Epithelial cell of proximal tubule (primary cell): ENCODE measurements at regions not wholly inside any gene's neighbourhood (a gene's known extent, or its start where the extent isn't known, plus 50 kb on each side); places are given as distances from the start of the nearest gene placed in this dataset.

Experiments used
- DNase-seq: peaks from one replicate; pipeline ENCODE4 v3.0.0-alpha.2; 2011; ENCODE audit warnings: low read depth
- H3K4me3 ChIP-seq: 2 replicates; pipeline ENCODE4 v1.5.1; 2011; ENCODE audit warnings: low read depth, mild to moderate bottlenecking, low read length
- TF ChIP-seq, protein P1 (sequence below): conservative IDR thresholded peaks from 2 replicates; pipeline ENCODE4 v1.5.1; 2012; ENCODE audit warnings: low read depth, mild to moderate bottlenecking, low read length

DNA sequence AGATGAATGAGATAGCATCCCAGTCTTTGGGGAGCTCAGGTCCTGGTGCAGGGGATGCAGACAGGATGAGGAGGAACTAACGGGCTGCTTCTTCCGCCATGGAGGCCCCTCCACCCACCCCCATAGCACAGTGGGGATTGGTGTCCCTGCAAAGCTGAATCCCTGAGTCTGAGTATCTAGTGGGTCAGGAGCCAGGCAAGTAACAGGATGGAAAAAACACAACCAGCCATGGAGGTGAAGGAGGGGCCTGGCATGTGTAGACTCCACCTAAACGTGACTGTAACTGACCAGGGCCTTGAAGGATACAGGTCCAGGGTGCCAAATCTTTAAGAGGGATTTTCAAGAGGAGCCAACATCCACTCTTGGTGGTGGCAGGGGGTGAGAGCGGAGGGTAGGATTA lies 327.8 kb upstream of the MSX2 start:
- TF ChIP-seq, protein P1, sequence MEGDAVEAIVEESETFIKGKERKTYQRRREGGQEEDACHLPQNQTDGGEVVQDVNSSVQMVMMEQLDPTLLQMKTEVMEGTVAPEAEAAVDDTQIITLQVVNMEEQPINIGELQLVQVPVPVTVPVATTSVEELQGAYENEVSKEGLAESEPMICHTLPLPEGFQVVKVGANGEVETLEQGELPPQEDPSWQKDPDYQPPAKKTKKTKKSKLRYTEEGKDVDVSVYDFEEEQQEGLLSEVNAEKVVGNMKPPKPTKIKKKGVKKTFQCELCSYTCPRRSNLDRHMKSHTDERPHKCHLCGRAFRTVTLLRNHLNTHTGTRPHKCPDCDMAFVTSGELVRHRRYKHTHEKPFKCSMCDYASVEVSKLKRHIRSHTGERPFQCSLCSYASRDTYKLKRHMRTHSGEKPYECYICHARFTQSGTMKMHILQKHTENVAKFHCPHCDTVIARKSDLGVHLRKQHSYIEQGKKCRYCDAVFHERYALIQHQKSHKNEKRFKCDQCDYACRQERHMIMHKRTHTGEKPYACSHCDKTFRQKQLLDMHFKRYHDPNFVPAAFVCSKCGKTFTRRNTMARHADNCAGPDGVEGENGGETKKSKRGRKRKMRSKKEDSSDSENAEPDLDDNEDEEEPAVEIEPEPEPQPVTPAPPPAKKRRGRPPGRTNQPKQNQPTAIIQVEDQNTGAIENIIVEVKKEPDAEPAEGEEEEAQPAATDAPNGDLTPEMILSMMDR: no peak
- no peak overlapping the region for H3K4me3 ChIP-seq
- no peak for DNase-seq

DNA sequence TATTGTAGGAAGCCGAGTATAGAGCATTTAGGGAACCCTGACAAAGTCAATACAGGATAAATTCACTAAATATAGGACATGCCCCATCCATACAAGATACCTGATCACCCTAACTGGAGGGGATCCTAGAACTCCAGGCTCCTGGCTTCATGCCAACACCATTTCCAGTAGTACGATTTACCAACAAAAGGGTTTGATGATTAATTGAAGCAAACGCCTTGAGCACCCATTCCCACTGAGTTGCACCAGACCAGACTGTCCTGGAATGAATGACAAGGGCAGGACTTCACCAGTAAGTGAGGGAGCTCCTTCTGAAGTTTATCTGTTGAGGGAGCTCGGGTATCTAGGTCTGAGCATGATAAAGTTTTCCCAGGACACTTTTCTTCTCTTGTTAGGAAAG lies 327.2 kb upstream of the MSX2 start:
- no peak overlapping the region for H3K4me3 ChIP-seq
- DNase-seq: no peak
- TF ChIP-seq, protein P1: no peak

DNA sequence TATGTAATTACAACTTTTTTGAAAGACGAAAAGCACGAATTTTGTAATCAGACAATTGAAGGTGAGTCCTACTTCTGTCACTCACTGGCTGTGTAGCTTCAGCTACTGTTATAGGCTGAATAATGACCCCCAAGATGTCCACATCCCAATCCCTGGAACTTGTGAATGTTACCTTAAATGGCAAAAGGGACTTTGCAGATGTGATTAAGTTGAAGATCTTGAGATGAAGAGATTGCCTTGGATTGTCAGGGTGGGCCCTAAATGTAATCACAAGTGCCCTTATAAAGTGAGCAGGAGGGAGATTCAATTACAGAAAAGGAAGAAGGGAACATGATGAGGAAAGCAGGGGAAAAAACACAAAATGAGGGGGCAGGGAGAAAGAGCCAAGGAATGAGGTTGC lies 326.2 kb upstream of the MSX2 start:
- TF ChIP-seq, protein P1: no peak
- no peak overlapping the region for H3K4me3 ChIP-seq
- DNase-seq: no peak

DNA sequence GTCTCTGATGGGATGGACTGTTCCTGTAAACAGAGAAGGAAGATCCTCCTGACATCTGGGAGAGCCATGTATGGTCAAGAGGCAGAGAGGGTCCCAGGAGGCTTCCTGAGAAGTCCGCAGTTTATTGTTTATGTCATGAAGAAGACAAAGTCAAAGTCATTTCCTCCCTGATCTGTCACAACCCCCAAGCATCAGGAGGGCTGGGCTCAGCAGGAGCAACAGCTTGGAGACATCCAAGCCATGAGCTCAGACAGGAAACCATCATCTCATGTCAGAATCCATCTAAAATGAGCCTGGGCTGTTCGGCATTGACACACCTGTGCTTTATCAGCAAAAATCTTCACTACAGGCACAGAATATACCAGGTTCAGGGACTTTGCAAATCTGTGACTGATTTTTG lies 325.0 kb upstream of the MSX2 start:
- no peak overlapping the region for H3K4me3 ChIP-seq
- TF ChIP-seq, protein P1: no peak
- no peak for DNase-seq

DNA sequence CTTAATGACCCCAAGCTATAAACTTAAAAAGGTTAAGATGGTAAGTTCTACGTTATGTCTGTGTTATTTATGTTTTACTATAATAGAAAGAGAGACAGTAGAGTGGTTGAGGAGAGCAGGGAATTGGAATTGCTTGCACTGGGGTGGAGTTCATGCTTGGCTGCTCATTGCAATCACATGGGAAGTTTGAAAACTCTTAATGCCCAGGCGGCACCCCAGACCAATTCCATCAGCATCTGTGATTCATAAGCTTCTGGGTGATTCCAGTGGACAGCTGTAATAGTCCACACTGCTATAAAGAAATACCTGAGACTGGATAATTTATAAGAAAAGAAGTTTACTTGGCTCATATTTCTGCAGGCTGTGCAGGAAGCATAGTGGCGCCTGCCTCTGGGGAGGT lies 323.9 kb upstream of the MSX2 start:
- TF ChIP-seq, protein P1: no peak
- no peak for DNase-seq
- no peak overlapping the region for H3K4me3 ChIP-seq

DNA sequence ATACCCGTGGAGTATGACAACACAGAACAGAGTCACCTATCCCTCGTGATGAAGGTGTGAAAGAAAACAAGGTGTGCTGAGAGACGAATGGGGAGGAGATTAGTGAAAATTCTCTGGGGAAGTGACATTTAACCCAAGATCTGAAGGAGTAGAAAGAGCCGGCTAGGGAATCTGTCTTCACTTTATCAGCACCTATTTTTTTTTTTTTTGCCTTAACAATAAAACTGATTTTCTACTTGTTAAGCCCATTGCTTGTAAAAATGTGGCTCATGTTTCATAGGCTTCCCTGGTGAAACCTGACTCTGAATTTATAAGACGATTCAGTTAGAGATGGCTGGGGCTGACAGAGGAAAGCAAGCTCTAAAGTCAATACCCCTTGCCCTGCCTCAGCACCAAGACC lies 322.6 kb upstream of the MSX2 start:
- H3K4me3 ChIP-seq: no peak overlapping the region
- DNase-seq: no peak
- TF ChIP-seq, protein P1: no peak

DNA sequence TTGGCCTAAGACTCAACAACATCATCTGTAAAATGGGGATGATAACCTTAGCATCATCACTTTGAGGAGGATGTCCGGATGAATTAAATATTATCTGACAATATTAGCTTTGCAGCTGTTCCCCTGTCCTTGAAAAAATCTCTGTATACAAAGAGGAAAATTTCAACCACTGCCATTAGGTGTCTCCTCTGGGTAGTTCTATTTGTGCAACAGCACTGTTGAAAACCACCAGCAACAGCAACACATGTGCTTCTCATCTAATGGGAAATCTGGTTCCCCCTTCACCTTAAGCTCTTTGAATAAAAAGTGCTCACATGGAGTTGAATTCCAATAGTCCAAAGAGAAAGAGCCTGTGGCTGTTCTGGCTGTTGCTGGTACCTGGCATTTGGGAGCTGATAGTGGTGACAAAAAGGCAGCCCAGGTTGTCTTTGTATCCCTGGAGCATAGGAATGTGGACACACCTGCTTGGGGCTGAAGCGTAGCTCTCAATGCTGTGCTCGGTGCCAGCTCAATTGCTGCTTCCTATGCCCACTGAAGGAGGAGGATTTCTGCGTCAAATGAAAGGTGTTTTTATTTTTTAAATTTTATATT lies 322.1 kb upstream of the MSX2 start:
- TF ChIP-seq, protein P1: no peak
- H3K4me3 ChIP-seq: no peak overlapping the region
- no peak for DNase-seq
